ENCODE measurements at regions not wholly inside any gene's neighbourhood (a gene's known extent, or its start where the extent isn't known, plus 50 kb on each side); places are given as distances from the start of the nearest gene placed in this dataset.

- no peak for TF ChIP-seq CTCF (IDR thresholded peaks at IDR 0.05)
- no peak for TF ChIP-seq POLR2AphosphoS5 (IDR thresholded peaks at IDR 0.05; ENCODE audit: insufficient read depth in 1 of 2, low read depth in 1 of 2)
Observed at GRCh38 chr14:29458547-29458946, 469.1 kb downstream of the PRKD1 start.
